8988T (cell line): ENCODE measurements at regions not wholly inside any gene's neighbourhood (a gene's known extent, or its start where the extent isn't known, plus 50 kb on each side); places are given as distances from the start of the nearest gene placed in this dataset.
"Not testable (repeated sequence)": the region's sequence is repeated elsewhere in the genome, so short reads cannot be mapped to it uniquely, and the experiment has no call there.

Experiments used
- DNase-seq: peaks from one replicate; pipeline ENCODE4 v3.0.0; 2011

GRCh38 chr5:72649449-72649848, 142.2 kb upstream of the ZNF366 start:
- no peak for DNase-seq

- DNase-seq, result no peak
Observed at GRCh38 chr5:72648480-72648879, 141.3 kb upstream of the ZNF366 start.

- no peak for DNase-seq
Observed at GRCh38 chr5:72647806-72648205, 140.6 kb upstream of the ZNF366 start.

GRCh38 chr5:72646246-72646866, 139.1 kb upstream of the ZNF366 start:
- no peak for DNase-seq

GRCh38 chr5:72645064-72645846, 138.0 kb upstream of the ZNF366 start:
- no peak for DNase-seq

GRCh38 chr5:72644296-72644695, 137.1 kb upstream of the ZNF366 start:
- DNase-seq, result no peak

GRCh38 chr5:72641164-72641563, 134.0 kb upstream of the ZNF366 start:
- no peak for DNase-seq

- no peak for DNase-seq
Observed at GRCh38 chr5:72637058-72637457, 129.8 kb upstream of the ZNF366 start.

GRCh38 chr5:72636565-72636964, 129.4 kb upstream of the ZNF366 start:
- DNase-seq, result not testable (repeated sequence)

- no peak for DNase-seq
Observed at GRCh38 chr5:72634444-72634843, 127.2 kb upstream of the ZNF366 start.

GRCh38 chr5:72633649-72634048, 126.4 kb upstream of the ZNF366 start:
- DNase-seq, result no peak

GRCh38 chr5:72633041-72633445, 125.8 kb upstream of the ZNF366 start:
- no peak for DNase-seq

GRCh38 chr5:72630721-72631120, 123.5 kb upstream of the ZNF366 start:
- DNase-seq, result no peak

- DNase-seq, result no peak
Observed at GRCh38 chr5:72630081-72630480, 122.9 kb upstream of the ZNF366 start.

- DNase-seq, result no peak
Observed at GRCh38 chr5:72628771-72629371, 121.7 kb upstream of the ZNF366 start.

- no peak for DNase-seq
Observed at GRCh38 chr5:72625332-72625731, 118.1 kb upstream of the ZNF366 start.

GRCh38 chr5:72624641-72625236, 117.5 kb upstream of the ZNF366 start:
- no peak for DNase-seq

GRCh38 chr5:72623936-72624335, 116.7 kb upstream of the ZNF366 start:
- DNase-seq, result no peak

GRCh38 chr5:72623323-72623722, 116.1 kb upstream of the ZNF366 start:
- DNase-seq, result no peak

- DNase-seq, result no peak
Observed at GRCh38 chr5:72622170-72622760, 115.1 kb upstream of the ZNF366 start.

GRCh38 chr5:72621576-72621975, 114.4 kb upstream of the ZNF366 start:
- DNase-seq, result no peak

GRCh38 chr5:72619677-72620076, 112.5 kb upstream of the ZNF366 start:
- no peak for DNase-seq

GRCh38 chr5:72619251-72619650, 112.0 kb upstream of the ZNF366 start:
- no peak for DNase-seq
